Breast epithelium (tissue), 4 donors: ENCODE measurements at regions not wholly inside any gene's neighbourhood (a gene's known extent, or its start where the extent isn't known, plus 50 kb on each side); places are given as distances from the start of the nearest gene placed in this dataset.

Experiments
- DNase-seq, 2 donors: peaks; one replicate each; pipeline ENCODE4 v3.0.0-alpha.2; 2019; ENCODE audit warnings: low spot score in 2 of 2
- H3K27ac ChIP-seq, 2 donors: fragments of 200-600 bp; sonication (generic) in 1 of 2; one replicate each; pipeline ENCODE4 v1.5.1; 2016 to 2019; ENCODE audit warnings: mild to moderate bottlenecking in 1 of 2
- H3K27me3 ChIP-seq, 2 donors: fragments of 200-600 bp; sonication (generic) in 1 of 2; one replicate each; pipeline versions ENCODE4 v1.5.1 to v1.6.0; 2017 to 2019; ENCODE audit warnings: control low read depth in 1 of 2, mild to moderate bottlenecking in 1 of 2
- H3K36me3 ChIP-seq: fragments of 200-600 bp; one replicate; pipeline ENCODE4 v1.5.1; 2019
- H3K4me1 ChIP-seq, 2 donors: fragments of 200-600 bp; sonication (generic); one replicate each; pipeline ENCODE4 v1.5.1; 2016 to 2019; ENCODE audit warnings: control low read depth in 1 of 2
- H3K4me3 ChIP-seq, 3 donors: fragments of 200-600 bp; sonication (generic); 1 replicate in 2 of 3; 2 replicates in 1 of 3; pipeline ENCODE4 v1.5.1; 2016 to 2019; ENCODE audit warnings: mild to moderate bottlenecking in 3 of 3, moderate library complexity in 2 of 3
- H3K9me3 ChIP-seq, 2 donors: fragments of 200-600 bp; sonication (generic) in 1 of 2; one replicate each; pipeline ENCODE4 v1.5.1; 2016 to 2019; ENCODE audit warnings: control low read depth in 1 of 2
- CTCF ChIP-seq, 3 donors: fragments of 450-650 bp; IDR thresholded peaks; one replicate each; pipeline ENCODE4 v1.5.1; 2016 to 2017; ENCODE audit warnings: antibody characterized with exemption in 3 of 3, mild to moderate bottlenecking in 3 of 3, moderate library complexity in 3 of 3
- POLR2A ChIP-seq: fragments of 450-650 bp; IDR thresholded peaks from one replicate; pipeline ENCODE4 v1.6.1; 2016; ENCODE audit warnings: antibody characterized with exemption, mild to moderate bottlenecking, moderate library complexity
- POLR2AphosphoS5 ChIP-seq, 3 donors: sonication (generic); formaldehyde crosslinking; IDR thresholded peaks; one replicate each; pipeline ENCODE4 v1.6.1; 2017; ENCODE audit warnings: antibody characterized with exemption in 3 of 3
- intact Hi-C: fragments of 100-400 bp; cut with DNase I; formaldehyde crosslinking; loops from one replicate; pipeline ENCODE4 v1.15.1; 2023; ENCODE audit warnings: low total_unique reads

DNA sequence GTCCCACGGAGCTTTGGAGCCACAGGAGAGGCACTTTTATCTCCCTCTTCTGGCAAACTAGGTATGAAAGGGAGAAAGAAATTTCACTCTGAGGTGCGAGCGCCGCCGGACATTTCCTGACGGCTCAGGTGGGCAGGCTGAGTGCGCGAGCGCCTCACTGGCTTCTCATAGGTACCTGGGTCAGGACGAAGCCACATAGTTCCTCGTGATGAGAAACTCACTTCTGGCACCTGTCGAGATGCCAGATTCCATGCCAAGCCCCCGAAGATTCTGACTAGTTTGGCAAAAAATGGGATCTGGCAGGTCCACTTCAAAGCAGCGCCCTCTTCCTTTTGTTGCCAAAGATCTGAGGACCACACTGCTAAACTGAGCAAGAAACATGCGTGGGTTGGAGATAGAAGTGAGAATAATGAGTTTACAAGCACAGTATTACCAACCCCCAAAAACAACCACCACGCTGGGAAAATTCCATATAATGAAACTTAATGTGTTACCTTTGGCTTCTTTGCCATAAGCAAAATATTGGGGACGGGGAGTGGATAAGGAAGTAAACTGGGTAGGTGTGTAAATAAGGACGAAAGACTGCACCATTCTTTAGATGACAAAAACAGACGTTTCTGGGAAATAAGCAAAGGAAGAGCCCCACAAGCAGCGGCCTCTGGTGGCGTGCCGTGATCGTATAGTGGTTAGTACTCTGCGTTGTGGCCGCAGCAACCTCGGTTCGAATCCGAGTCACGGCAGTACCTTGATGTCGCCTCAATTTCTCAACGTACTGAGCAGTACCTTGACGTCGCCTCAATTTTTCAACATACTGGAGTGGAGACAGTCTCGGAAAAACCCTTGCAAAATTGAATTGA lies 89.8 kb upstream of the PRSS16 start:
- Histone ChIP-seq H3K27me3 (no peaks in the 10 kb centered on the region), H3K4me1 (no peaks in the 10 kb centered on the region), H3K27ac (peak overlapping the region; percentile 65 to 69), H3K36me3 (no peaks in the 10 kb centered on the region), H3K4me3 (peak overlapping the region; percentile 21 to 70 (median 53)), H3K9me3 (no peaks in the 10 kb centered on the region)
- intact Hi-C loops: no loop called here
- TF ChIP-seq POLR2AphosphoS5 (IDR thresholded peaks at IDR 0.05) (peak in 1 of 3 donors; percentile 36), POLR2A (no peak), CTCF (IDR thresholded peaks at IDR 0.05) (peak in 2 of 3 donors; percentile 13 to 40)
- DNase-seq: peak in 1 of 2 donors; percentile 67

DNA sequence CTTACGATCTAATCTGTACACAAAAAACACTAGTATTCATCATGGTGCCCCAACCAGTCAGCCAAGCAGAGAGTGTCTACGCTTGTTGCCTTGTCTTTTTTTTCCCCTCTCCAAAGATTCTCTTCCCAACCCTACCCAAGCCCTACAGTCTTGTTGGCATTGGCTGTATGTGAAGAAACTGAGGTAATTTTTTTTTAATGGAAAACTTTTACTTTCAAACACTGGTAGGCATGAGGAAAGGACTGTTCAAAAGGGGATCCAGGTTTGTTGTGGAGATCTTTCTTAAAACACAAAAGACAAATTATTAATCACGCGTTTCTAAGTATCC lies 89.2 kb upstream of the PRSS16 start:
- TF ChIP-seq POLR2AphosphoS5 (IDR thresholded peaks at IDR 0.05) (no peak), POLR2A (no peak), CTCF (IDR thresholded peaks at IDR 0.05) (no peak)
- intact Hi-C loops: no loop called here
- DNase-seq: no peak
- H3K36me3 ChIP-seq: no peaks in the 10 kb centered on the region
- peak overlapping the region in 2 of 3 donors; percentile 53 to 70 for H3K4me3 ChIP-seq
- no peaks in the 10 kb centered on the region for H3K9me3 ChIP-seq
- H3K27me3 ChIP-seq: no peaks in the 10 kb centered on the region
- no peaks in the 10 kb centered on the region for H3K4me1 ChIP-seq
- peak overlapping the region in 1 of 2 donors; percentile 69 for H3K27ac ChIP-seq

GRCh38 chr6:27159725-27160124 lies 87.8 kb upstream of the PRSS16 start:
- intact Hi-C loops: loop anchor here (5.0 kb wide), 1 partner anchor 443 kb away; no protein-coding TSS in a partner anchor

DNA sequence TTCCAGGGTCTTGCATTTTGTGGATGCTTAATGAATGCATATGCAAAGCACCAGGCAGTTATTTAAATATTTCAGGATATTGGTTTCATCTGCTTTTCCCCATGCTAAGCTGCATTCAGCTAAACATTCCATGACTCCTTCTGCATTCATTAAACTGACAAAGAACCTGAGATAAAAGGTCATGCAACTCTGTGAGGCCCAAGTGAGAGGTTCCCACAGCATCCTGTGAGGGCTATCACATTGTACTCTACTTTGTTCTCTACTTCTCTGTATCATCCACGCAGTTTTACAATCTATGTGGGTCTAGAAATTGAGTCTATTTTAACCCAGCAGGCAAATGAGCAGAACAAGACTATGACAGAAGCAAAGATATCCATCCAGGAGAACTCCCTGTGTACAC lies 86.4 kb upstream of the PRSS16 start:
- Histone ChIP-seq H3K4me3 (no peak overlapping the region), H3K27me3 (no peaks in the 10 kb centered on the region), H3K9me3 (no peaks in the 10 kb centered on the region), H3K36me3 (no peaks in the 10 kb centered on the region), H3K4me1 (no peaks in the 10 kb centered on the region), H3K27ac (no peak overlapping the region)
- TF ChIP-seq CTCF (IDR thresholded peaks at IDR 0.05) (no peak), POLR2AphosphoS5 (IDR thresholded peaks at IDR 0.05) (no peak), POLR2A (no peak)
- no peak for DNase-seq
- intact Hi-C loops: loop anchor here (5.0 kb wide), 1 partner anchor 441 kb away; no protein-coding TSS in a partner anchor

More at GRCh38 chr6:27159725-27160124, 87.8 kb upstream of the PRSS16 start:
- Histone ChIP-seq H3K4me1 (no peaks in the 10 kb centered on the region), H3K27ac (no peak overlapping the region), H3K36me3 (no peaks in the 10 kb centered on the region), H3K4me3 (no peak overlapping the region), H3K27me3 (no peaks in the 10 kb centered on the region), H3K9me3 (no peaks in the 10 kb centered on the region)
- DNase-seq: no peak
- TF ChIP-seq CTCF (IDR thresholded peaks at IDR 0.05) (no peak), POLR2A (no peak), POLR2AphosphoS5 (IDR thresholded peaks at IDR 0.05) (no peak)

GRCh38 chr6:27161603-27161945 lies 85.9 kb upstream of the PRSS16 start:
- H3K4me1 ChIP-seq: no peaks in the 10 kb centered on the region
- TF ChIP-seq CTCF (IDR thresholded peaks at IDR 0.05): no peak
- no peak for TF ChIP-seq POLR2A
- TF ChIP-seq POLR2AphosphoS5 (IDR thresholded peaks at IDR 0.05): no peak
- H3K27ac ChIP-seq: no peak overlapping the region
- intact Hi-C loops: loop anchor here (5.0 kb wide), 1 partner anchor 441 kb away; no protein-coding TSS in a partner anchor
- H3K36me3 ChIP-seq: no peaks in the 10 kb centered on the region
- H3K4me3 ChIP-seq: no peak overlapping the region
- H3K27me3 ChIP-seq: no peaks in the 10 kb centered on the region
- no peaks in the 10 kb centered on the region for H3K9me3 ChIP-seq
- DNase-seq: no peak
